ENCODE measurements at regions not wholly inside any gene's neighbourhood (a gene's known extent, or its start where the extent isn't known, plus 50 kb on each side); places are given as distances from the start of the nearest gene placed in this dataset.

- TF ChIP-seq, protein P1, sequence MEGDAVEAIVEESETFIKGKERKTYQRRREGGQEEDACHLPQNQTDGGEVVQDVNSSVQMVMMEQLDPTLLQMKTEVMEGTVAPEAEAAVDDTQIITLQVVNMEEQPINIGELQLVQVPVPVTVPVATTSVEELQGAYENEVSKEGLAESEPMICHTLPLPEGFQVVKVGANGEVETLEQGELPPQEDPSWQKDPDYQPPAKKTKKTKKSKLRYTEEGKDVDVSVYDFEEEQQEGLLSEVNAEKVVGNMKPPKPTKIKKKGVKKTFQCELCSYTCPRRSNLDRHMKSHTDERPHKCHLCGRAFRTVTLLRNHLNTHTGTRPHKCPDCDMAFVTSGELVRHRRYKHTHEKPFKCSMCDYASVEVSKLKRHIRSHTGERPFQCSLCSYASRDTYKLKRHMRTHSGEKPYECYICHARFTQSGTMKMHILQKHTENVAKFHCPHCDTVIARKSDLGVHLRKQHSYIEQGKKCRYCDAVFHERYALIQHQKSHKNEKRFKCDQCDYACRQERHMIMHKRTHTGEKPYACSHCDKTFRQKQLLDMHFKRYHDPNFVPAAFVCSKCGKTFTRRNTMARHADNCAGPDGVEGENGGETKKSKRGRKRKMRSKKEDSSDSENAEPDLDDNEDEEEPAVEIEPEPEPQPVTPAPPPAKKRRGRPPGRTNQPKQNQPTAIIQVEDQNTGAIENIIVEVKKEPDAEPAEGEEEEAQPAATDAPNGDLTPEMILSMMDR (conservative IDR thresholded peaks at IDR 0.05 in 1 of 2, IDR thresholded peaks at IDR 0.05 in 1 of 2; ENCODE audit: low read depth in 1 of 2, low read length in 2 of 2), result no peak
- no peak for TF ChIP-seq EZH2 (IDR thresholded peaks at IDR 0.05; ENCODE audit: low read length, missing control alignments)
Measured at GRCh38 chr16:5541356-5541755, 443.8 kb upstream of the EEF2KMT start.

Data from fibroblast of lung (primary cell).